Esophagus squamous epithelium (tissue), 5 donors: ENCODE measurements at regions not wholly inside any gene's neighbourhood (a gene's known extent, or its start where the extent isn't known, plus 50 kb on each side); places are given as distances from the start of the nearest gene placed in this dataset.

Experiments
- DNase-seq: peaks from one replicate; lab custom pipeline; 2025; lab: John Stamatoyannopoulos, UW
- H3K27ac ChIP-seq, 4 donors: fragments of 200-600 bp; sonication (generic); one replicate each; pipeline ENCODE4 v1.5.1; 2016 to 2019; ENCODE audit warnings: mild to moderate bottlenecking in 1 of 4
- H3K27me3 ChIP-seq, 4 donors: fragments of 200-600 bp; sonication (generic); 1 replicate in 3 of 4; 2 replicates in 1 of 4; pipeline versions ENCODE4 v1.5.1 to v1.6.0; 2017 to 2021; ENCODE audit warnings: antibody characterized with exemption in 1 of 4
- H3K36me3 ChIP-seq, 3 donors: fragments of 200-600 bp; sonication (generic); one replicate each; pipeline ENCODE4 v1.5.1; 2016 to 2019
- H3K4me1 ChIP-seq, 3 donors: fragments of 200-600 bp; sonication (generic); one replicate each; pipeline ENCODE4 v1.5.1; 2017 to 2019
- H3K4me3 ChIP-seq, 4 donors: fragments of 200-600 bp; sonication (generic); 1 replicate in 3 of 4; 2 replicates in 1 of 4; pipeline ENCODE4 v1.5.1; 2016 to 2019; ENCODE audit warnings: mild to moderate bottlenecking in 2 of 4, moderate library complexity in 1 of 4
- H3K9me3 ChIP-seq, 3 donors: fragments of 200-600 bp; sonication (generic); one replicate each; pipeline ENCODE4 v1.5.1; 2016 to 2019
- CTCF ChIP-seq, 6 experiments: fragments of 450-650 bp in 4 of 6; fragments of 200-600 bp in 2 of 6; sonication (generic) in 2 of 6; IDR thresholded peaks; one replicate each; pipeline ENCODE4 v1.5.1; 2016 to 2019; ENCODE audit warnings: antibody characterized with exemption in 6 of 6, mild to moderate bottlenecking in 4 of 6, moderate library complexity in 4 of 6
- POLR2A ChIP-seq, 4 donors: fragments of 450-650 bp; IDR thresholded peaks; one replicate each; pipeline ENCODE4 v1.6.1; 2017; ENCODE audit warnings: antibody characterized with exemption in 4 of 4, mild to moderate bottlenecking in 4 of 4, moderate library complexity in 3 of 4
- WGBS, 2 donors: methylation state at CpG; one replicate each; pipeline ENCODE4 v1.1.5; 2018; 5-methylcytosine and 5-hydroxymethylcytosine counted together
- intact Hi-C: fragments of 100-400 bp; cut with DNase I; formaldehyde crosslinking; loops from one replicate; pipeline ENCODE4 v1.15.0; 2022
- donor health status: DM: yes; HTN: yes; CAD: no.

- Histone ChIP-seq H3K36me3 (no peaks in the 10 kb centered on the region), H3K4me1 (peaks cover 0 to 13% (median 0%) of the 10 kb centered on the region in 3 donors), H3K9me3 (no peaks in the 10 kb centered on the region), H3K27ac (no peak overlapping the region), H3K27me3 (peaks cover 0 to 38% (median 0%) of the 10 kb centered on the region in 4 donors), H3K4me3 (no peak overlapping the region)
- TF ChIP-seq CTCF (IDR thresholded peaks at IDR 0.05) (no peak), POLR2A (IDR thresholded peaks at IDR 0.05) (no peak)
- intact Hi-C loops, result no loop called here
- DNase-seq, result no peak
- 47 to 75% methylated on average over 2 of the region's 2 CpGs for WGBS, 2 donors
Measured at GRCh38 chr20:34181484-34181883, 59.7 kb upstream of the ASIP start.

GRCh38 chr20:34185766-34186620, 55.2 kb upstream of the ASIP start:
- WGBS, 2 donors, result 72 to 84% methylated on average over 9 of the region's 9 CpGs
- TF ChIP-seq CTCF (IDR thresholded peaks at IDR 0.05) (no peak), POLR2A (IDR thresholded peaks at IDR 0.05) (no peak)
- Histone ChIP-seq H3K27me3 (peaks cover 0 to 54% (median 0%) of the 10 kb centered on the region in 4 donors), H3K27ac (no peak overlapping the region), H3K4me1 (peaks cover 0 to 11% (median 3%) of the 10 kb centered on the region in 3 donors), H3K36me3 (no peaks in the 10 kb centered on the region), H3K4me3 (no peak overlapping the region), H3K9me3 (no peaks in the 10 kb centered on the region)
- intact Hi-C loops, result no loop called here
- DNase-seq, result no peak

- no peak overlapping the region for H3K27ac ChIP-seq
- intact Hi-C loops, result no loop called here
- TF ChIP-seq POLR2A (IDR thresholded peaks at IDR 0.05) (no peak), CTCF (IDR thresholded peaks at IDR 0.05) (no peak)
- WGBS, 2 donors, result 70 to 78% methylated on average over 7 of the region's 8 CpGs
- no peaks in the 10 kb centered on the region for H3K9me3 ChIP-seq
- no peak for DNase-seq
- no peak overlapping the region for H3K4me3 ChIP-seq
- H3K36me3 ChIP-seq, result no peaks in the 10 kb centered on the region
- peaks cover 0 to 4% (median 3%) of the 10 kb centered on the region in 3 donors for H3K4me1 ChIP-seq
- H3K27me3 ChIP-seq, result peaks cover 0 to 24% (median 0%) of the 10 kb centered on the region in 4 donors
Measured at GRCh38 chr20:34189572-34190163, 51.6 kb upstream of the ASIP start.

- WGBS, 2 donors, result 33 to 35% methylated on average over 3 of the region's 3 CpGs
- H3K4me3 ChIP-seq, result no peak overlapping the region
Measured at GRCh38 chr20:34190262-34190661, 51.0 kb upstream of the ASIP start.

More at GRCh38 chr20:34190262-34190661, 51.0 kb upstream of the ASIP start:
- H3K36me3 ChIP-seq, result no peaks in the 10 kb centered on the region
- no peak for TF ChIP-seq CTCF (IDR thresholded peaks at IDR 0.05)
- no peak for TF ChIP-seq POLR2A (IDR thresholded peaks at IDR 0.05)
- H3K27me3 ChIP-seq, result peaks cover 0 to 24% (median 0%) of the 10 kb centered on the region in 4 donors
- no peak for DNase-seq
- peaks cover 0 to 4% (median 3%) of the 10 kb centered on the region in 3 donors for H3K4me1 ChIP-seq
- intact Hi-C loops, result no loop called here
- no peaks in the 10 kb centered on the region for H3K9me3 ChIP-seq
- H3K27ac ChIP-seq, result no peak overlapping the region
